HG03039 (cell line): ENCODE measurements at regions not wholly inside any gene's neighbourhood (a gene's known extent, or its start where the extent isn't known, plus 50 kb on each side); places are given as distances from the start of the nearest gene placed in this dataset.

ENCODE experiments used
- ATAC-seq: cut with Tn5 transposase; IDR thresholded peaks from one replicate; pipeline ENCODE4 v1.9.1; 2021; ENCODE audit warnings: mild to moderate bottlenecking, moderate library complexity; ENCODE audit not compliant: unreplicated experiment

DNA sequence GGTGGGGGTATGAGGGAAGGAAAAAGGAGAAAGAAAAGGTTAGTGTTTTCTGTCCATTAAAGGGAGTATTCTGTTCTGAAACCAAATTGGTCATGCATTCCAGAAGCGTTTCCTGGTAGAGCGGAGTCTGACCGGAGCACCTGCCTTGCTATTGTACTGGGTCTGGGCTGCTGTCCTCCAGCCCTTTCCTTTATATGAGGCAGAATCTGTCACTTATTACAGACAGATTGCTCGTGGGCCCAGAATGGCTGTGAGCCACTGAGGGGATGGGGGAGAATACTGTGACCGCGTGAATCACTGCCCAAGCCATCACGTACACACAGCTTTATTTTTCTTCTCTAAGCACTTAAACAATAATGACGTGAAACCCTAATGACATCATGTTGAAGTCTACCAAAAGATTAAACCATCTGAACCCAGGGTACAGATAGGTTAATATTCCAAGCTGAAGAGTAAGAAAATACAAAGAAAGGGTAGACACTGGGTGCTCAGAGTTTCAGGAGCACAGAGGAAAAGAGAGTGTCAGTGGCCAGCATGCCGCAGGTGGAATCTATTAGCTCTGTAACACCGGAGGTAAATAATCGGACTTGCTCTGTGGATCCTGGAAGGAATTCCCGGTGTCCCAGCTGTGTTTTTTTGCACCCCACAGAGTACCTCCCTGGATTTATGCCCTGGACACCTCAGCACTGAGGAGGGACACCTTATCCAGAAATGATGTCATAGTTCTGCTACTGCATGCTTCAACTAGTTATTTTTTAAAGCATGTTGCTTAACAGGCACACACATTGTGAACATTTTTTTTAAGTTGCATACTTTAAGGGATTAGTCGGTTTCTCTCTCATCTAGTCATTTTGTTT lies 573.3 kb downstream of the PKHD1 start:
- no peak for ATAC-seq

DNA sequence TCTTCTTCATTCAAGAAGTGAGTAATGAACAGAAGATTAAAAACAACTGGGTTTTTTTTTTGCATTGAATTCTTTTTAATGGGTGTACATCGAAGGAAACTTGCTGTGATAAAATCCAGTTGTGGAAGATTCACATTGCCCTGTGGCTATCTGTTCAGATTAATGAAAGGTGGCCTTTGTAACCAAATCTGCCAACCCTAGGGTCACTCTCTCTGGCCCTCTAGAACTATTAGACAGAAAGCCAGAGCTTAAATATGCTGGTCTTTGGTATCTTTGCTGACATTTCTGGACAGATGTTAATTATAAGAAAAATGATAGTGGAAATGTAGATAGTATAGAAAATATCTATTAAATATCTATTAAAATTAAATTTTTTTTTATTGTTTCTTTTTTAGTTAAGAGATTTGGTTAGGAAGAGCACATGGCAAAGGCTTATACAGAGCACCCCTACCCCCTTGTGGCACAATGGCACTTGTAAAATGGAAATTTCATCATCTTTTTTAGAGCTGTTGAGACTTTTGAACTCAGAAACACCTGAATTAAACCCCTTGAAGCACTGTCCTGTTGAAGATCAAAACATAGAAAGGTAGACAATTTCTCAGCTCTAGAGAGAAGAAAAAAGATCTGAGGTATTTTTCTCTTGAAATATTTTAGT lies 572.5 kb downstream of the PKHD1 start:
- no peak for ATAC-seq

DNA sequence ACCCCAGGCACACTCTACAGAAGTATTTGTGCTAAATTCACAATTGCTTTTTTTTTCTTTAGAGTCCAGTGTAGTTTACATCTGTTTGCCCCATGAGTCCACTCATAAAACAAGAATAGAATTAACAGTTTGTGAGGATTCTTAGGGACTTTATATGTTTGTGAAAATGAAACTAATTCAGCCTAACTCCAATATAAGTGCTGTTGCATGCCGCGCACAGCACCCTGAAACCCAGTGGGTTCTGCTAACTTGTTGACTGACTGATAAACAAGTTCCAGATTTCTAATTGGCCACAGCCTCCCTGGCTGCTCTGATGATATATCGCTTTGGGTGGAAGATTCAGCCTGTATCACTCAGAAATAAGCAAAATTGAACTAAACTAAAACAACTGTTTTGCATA lies 561.4 kb downstream of the PKHD1 start:
- no peak for ATAC-seq

GRCh38 chr6:51526922-51527321 lies 560.5 kb downstream of the PKHD1 start:
- ATAC-seq, result no peak

DNA sequence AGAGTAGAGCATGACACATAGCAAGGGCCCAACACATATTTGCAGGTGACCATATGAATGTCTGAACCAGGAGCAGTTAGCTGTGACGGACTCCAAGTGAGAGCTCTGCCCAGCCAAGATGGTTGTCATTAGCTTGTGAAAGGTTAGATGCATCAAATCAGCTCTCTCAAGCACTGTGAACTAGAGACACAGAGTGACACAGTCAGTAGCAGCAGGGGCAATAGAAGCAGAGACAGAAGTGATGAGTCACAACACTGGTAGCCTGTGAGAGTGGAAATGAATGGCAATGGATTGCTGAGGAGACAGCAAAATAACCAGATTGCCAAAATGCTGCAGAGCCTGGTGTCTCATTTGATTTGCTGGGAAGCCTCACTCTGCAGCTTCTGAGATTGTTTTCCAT lies 558.9 kb downstream of the PKHD1 start:
- ATAC-seq, result no peak

DNA sequence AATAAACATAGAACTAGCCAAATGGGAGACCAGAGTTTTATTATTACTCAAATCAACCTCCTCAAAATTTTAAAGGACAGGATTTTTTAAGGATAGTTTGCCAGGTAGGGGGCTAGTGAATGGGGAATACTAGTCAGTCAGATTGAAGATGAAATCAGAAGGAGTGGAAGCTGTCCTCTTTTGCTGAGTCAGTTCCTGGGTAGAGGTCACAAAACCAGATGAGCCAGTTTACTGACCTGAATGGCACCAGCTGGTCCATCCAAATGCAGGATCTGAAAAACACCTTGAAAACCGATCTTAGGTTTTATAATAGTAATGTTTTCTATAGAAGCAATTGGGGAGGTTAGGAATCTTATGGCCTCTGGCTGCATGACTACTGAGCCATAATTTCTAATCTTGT lies 558.2 kb downstream of the PKHD1 start:
- ATAC-seq, result no peak

DNA sequence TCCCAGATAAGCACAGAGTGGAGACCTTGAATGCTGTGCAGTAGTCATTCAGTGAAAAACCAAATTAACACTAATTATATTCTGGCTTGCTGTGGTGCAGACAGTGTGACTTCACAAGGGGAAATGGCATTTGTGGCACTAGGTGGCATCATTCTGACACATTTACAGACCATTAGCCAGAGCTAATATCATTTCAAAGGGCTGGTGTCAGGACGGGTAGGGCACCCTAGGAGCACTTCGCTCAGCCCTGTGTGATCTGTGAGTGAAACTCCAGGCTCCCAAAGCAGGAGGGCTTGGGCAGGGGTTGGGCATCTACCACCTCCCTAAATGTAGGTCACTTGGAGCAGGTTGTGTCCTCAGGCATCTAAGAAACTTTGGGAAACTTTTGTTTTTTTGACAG lies 555.8 kb downstream of the PKHD1 start:
- ATAC-seq, result no peak

DNA sequence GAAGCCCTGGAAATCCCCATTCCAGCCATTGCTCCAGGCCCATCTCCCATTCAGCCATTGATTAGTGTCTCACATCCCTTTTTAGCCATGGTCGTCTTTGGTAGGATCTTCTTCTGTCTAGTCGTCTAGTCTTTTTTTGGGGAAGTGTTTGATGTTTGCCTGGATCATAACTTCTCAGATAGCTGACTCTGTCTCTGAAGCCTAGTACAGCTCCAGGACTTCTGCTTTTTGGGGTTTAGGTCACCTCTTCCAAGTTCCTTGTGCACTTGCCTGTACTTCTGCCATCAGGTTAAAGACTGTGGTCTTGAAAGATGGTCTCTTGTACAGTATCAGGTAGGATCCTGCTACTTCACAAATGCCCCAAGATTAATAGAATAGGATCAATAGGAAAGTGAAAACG lies 553.5 kb downstream of the PKHD1 start:
- no peak for ATAC-seq

- no peak for ATAC-seq
Observed at GRCh38 chr6:51535327-51535726, 552.1 kb downstream of the PKHD1 start.

DNA sequence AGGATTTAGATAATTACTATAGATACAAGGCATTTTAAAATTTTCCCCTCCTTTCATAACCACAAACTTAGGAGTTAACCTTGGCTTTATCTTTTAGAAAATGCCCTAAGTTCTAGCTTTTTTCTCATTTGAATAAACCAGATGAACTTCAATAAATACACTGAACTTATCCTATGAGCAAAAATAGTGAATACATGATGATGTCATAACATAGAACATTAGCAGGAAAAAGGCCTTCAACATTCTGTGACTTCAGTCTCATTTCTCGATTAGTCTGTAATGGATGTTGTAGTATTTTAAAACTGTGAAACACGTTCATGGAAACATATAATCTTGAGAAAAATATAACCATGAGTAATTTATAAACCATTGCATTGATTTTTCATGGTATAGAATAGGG lies 550.7 kb downstream of the PKHD1 start:
- ATAC-seq, result no peak

GRCh38 chr6:51541847-51542246 lies 545.6 kb downstream of the PKHD1 start:
- no peak for ATAC-seq

DNA sequence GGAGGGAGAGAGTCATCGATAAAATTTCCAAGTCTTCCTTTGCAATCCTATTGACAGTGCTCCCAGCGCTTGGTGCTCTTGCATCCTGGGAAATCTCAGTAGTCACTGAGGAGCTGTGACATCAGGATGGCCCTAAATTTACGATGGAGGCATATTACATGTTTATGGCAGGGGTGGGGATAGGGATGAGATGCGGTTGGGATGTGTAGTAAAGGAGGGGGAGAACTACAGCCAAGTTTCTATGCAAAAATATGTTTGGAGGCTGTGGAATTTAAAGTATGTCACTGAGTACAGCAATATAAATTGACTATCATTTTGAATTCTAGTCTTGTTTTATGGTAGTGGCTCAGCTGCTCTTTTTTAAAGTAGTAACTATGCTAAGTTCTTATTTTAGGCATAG lies 544.9 kb downstream of the PKHD1 start:
- no peak for ATAC-seq

- ATAC-seq, result no peak
Observed at GRCh38 chr6:51550243-51550642, 537.2 kb downstream of the PKHD1 start.

GRCh38 chr6:51552435-51552834 lies 535.0 kb downstream of the PKHD1 start:
- no peak for ATAC-seq

DNA sequence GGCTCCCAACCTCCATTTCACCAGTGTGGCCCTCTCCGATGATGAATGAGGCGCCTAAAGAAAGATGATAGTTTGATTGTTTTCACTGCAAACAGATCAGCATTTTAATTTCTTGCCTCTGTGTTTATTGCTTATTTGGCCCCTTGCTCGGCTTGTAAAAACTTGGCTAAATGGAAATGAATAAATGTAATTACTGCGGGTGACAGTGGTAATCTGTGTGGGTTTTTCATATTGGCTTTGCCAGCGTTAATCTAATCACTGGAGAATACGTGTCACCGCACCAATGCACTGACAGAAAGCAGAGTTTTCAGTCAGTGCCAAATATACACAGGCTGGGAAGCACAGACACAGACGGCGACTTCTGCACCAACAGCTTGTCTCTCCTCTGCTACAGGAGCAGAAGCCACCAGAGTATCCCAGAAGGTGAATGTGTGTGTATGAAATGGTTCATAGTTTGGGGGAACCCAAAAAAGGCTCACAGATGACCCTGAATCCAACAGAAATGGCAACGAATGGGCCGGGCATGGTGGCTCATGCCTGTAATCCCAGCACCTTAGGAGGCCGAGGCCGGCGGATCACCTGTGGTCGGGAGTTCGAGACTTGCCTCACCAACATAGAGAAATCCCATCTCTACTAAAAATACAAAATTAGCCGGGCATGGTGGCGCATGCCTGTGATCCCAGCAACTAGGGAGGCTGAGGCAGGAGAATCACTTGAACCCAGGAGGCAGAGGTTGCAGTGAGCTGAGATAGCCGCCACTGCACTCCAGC lies 534.0 kb downstream of the PKHD1 start:
- ATAC-seq, result no peak

DNA sequence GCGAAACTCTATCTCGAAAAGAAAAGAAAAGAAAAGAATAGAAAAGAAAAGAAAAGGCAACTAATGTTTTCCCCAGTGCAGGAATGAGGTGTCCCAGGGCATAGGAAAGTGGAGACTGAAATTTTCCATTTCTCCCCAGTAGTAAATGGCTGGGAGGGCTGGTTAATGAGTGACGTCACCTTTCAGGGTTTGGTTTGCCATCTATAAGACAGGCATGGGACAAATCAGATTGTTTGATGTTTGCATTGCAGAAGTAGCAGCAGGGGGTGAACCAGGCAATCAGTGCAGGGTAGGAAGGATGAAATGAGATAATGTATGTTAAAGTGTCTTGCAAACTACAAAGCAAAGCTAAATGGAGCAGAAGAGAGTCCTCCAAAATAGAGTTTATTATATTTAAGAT lies 533.4 kb downstream of the PKHD1 start:
- no peak for ATAC-seq

- ATAC-seq, result no peak
Observed at GRCh38 chr6:51559059-51559458, 528.4 kb downstream of the PKHD1 start.

DNA sequence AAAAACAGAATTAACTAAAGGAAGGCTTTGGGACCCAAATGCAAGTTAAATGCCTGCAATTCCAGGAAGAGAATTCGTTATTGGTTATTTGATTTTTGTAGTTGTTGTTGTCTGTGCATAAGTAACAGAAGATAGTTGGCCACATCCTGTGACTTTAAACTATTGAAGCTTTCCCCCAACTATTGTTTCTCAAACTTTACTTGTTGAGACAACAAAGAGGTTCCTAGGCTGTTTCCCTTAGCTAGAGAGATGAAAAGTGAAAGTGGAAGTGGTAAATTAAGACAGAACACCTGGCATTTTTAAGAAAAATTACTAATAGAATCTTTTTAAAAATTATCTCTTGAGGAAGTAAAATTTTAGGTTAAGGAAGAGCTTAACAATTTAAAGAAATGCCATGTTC lies 525.2 kb downstream of the PKHD1 start:
- peak; percentile 66 for ATAC-seq
